Endothelial cell (in vitro differentiated cells): ENCODE measurements at regions not wholly inside any gene's neighbourhood (a gene's known extent, or its start where the extent isn't known, plus 50 kb on each side); places are given as distances from the start of the nearest gene placed in this dataset.

Experiments used
- DNase-seq: peaks from one replicate; pipeline ENCODE4 v3.0.0; 2021; ENCODE audit warnings: low spot score
- H3K27ac Mint-ChIP-seq: one replicate; pipeline ENCODE4 v1.8.0; 2021; ENCODE audit warnings: mixed read lengths, inconsistent platforms; ENCODE audit not compliant: unreplicated experiment
- H3K27me3 Mint-ChIP-seq: one replicate; pipeline ENCODE4 v1.8.0; 2021; ENCODE audit warnings: mild to moderate bottlenecking, moderate library complexity, mixed read lengths, inconsistent platforms; ENCODE audit not compliant: unreplicated experiment
- H3K36me3 Mint-ChIP-seq: one replicate; pipeline ENCODE4 v1.8.0; 2021; ENCODE audit warnings: mild to moderate bottlenecking, low read depth, mixed read lengths, inconsistent platforms; ENCODE audit not compliant: unreplicated experiment
- H3K4me1 Mint-ChIP-seq: one replicate; pipeline ENCODE4 v1.8.0; 2021; ENCODE audit warnings: mild to moderate bottlenecking, mixed read lengths, inconsistent platforms; ENCODE audit not compliant: unreplicated experiment
- H3K4me3 Mint-ChIP-seq: one replicate; pipeline ENCODE4 v1.8.0; 2021; ENCODE audit warnings: mild to moderate bottlenecking, mixed read lengths, inconsistent platforms; ENCODE audit not compliant: unreplicated experiment
- H3K9me3 Mint-ChIP-seq: one replicate; pipeline ENCODE4 v1.8.0; 2021; ENCODE audit warnings: mixed read lengths, inconsistent platforms; ENCODE audit not compliant: unreplicated experiment
- TF ChIP-seq, protein P1 (sequence below): fragments of 200-600 bp; sonication (generic); IDR thresholded peaks from one replicate; pipeline ENCODE4 v1.5.0; 2021; ENCODE audit warnings: antibody characterized with exemption; ENCODE audit not compliant: unreplicated experiment

DNA sequence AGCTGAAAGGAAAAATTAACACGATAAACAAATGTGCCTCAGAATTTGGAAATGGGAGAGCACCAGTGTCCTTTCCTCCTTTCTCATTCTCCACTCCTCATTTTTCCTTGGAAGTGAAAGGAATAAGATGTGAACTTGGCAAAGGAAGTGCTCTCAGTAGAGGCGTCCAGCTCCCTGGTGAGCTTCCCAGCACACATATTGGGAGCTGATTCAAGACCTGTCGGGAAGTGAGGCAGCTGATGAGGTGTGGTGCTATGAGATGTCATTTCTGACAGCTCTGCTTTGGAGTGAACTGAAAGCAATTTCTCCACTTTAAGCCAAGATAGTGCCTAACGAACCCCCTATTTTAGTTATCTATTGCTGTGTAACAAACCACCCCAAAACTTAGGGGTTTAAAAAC is 238.5 kb upstream of the IRX3 start:
- Mint-ChIP-seq H3K4me1 (peaks cover 22% of the 10 kb centered on the region), H3K27ac (no peak overlapping the region), H3K27me3 (no peaks in the 10 kb centered on the region), H3K4me3 (no peak overlapping the region), H3K9me3 (no peaks in the 10 kb centered on the region), H3K36me3 (no peaks in the 10 kb centered on the region)
- DNase-seq, result no peak
- TF ChIP-seq, protein P1, sequence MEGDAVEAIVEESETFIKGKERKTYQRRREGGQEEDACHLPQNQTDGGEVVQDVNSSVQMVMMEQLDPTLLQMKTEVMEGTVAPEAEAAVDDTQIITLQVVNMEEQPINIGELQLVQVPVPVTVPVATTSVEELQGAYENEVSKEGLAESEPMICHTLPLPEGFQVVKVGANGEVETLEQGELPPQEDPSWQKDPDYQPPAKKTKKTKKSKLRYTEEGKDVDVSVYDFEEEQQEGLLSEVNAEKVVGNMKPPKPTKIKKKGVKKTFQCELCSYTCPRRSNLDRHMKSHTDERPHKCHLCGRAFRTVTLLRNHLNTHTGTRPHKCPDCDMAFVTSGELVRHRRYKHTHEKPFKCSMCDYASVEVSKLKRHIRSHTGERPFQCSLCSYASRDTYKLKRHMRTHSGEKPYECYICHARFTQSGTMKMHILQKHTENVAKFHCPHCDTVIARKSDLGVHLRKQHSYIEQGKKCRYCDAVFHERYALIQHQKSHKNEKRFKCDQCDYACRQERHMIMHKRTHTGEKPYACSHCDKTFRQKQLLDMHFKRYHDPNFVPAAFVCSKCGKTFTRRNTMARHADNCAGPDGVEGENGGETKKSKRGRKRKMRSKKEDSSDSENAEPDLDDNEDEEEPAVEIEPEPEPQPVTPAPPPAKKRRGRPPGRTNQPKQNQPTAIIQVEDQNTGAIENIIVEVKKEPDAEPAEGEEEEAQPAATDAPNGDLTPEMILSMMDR, result no peak

DNA sequence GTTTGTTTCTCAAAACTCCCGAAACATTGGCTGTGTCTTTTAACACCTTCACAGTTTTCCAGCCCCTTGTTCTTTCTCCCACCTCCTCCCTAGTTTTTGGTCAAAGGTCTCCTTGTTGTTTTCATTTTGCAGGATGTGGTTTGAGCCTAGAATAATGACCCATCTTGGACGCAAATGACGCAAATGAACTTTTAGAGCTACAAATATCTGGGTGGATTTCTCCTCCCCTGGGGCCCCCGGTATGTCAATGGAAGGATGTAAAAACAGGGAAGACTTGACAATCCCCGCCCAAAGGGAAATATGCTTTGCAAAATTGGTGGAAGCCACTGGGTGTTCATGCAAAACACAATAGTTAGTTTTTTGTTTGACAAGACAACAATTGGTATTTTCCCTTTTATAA is 236.0 kb upstream of the IRX3 start:
- DNase-seq, result no peak
- no peaks in the 10 kb centered on the region for H3K27me3 Mint-ChIP-seq

GRCh38 chr16:54521327-54521726 is 234.7 kb upstream of the IRX3 start:
- no peaks in the 10 kb centered on the region for H3K36me3 Mint-ChIP-seq
- no peak for DNase-seq
- peaks cover 22% of the 10 kb centered on the region for H3K4me1 Mint-ChIP-seq
- H3K4me3 Mint-ChIP-seq, result no peak overlapping the region
- H3K27me3 Mint-ChIP-seq, result no peaks in the 10 kb centered on the region
- TF ChIP-seq, protein P1, result no peak
- no peak overlapping the region for H3K27ac Mint-ChIP-seq
- no peaks in the 10 kb centered on the region for H3K9me3 Mint-ChIP-seq

More for the DNA sequence above, 236.0 kb upstream of the IRX3 start:
- TF ChIP-seq, protein P1, result no peak
- H3K36me3 Mint-ChIP-seq, result no peaks in the 10 kb centered on the region
- H3K4me1 Mint-ChIP-seq, result peaks cover 22% of the 10 kb centered on the region
- no peaks in the 10 kb centered on the region for H3K9me3 Mint-ChIP-seq
- H3K27ac Mint-ChIP-seq, result no peak overlapping the region
- no peak overlapping the region for H3K4me3 Mint-ChIP-seq

- Mint-ChIP-seq H3K9me3 (no peaks in the 10 kb centered on the region), H3K4me1 (peaks cover 22% of the 10 kb centered on the region), H3K4me3 (no peak overlapping the region), H3K27ac (no peak overlapping the region), H3K27me3 (peaks cover 2% of the 10 kb centered on the region), H3K36me3 (no peaks in the 10 kb centered on the region)
- no peak for DNase-seq
- TF ChIP-seq, protein P1, result no peak
Observed at GRCh38 chr16:54519161-54519695, 232.6 kb upstream of the IRX3 start.

DNA sequence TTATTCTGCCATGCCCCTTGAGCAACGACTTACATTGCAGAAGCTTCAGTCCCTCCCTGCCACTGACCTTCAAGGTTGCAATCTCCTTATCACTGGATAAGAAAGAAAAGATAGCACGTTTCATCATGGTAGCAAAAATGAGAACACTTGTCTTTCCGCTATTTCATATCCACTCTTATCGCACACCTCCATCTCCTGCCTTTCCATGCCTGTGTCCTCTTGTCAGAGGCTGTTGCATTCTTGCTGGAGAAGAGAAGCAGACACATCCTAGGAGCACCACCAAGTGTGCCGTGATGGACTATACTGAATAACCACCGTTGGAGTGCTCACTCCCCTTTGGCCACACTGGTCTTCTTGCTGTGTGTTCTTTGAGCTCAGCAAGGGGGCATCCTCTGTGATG is 230.6 kb upstream of the IRX3 start:
- H3K4me1 Mint-ChIP-seq, result peaks cover 12% of the 10 kb centered on the region
- DNase-seq, result no peak
- H3K27ac Mint-ChIP-seq, result no peak overlapping the region
- no peaks in the 10 kb centered on the region for H3K9me3 Mint-ChIP-seq
- TF ChIP-seq, protein P1, result no peak
- H3K27me3 Mint-ChIP-seq, result peaks cover 2% of the 10 kb centered on the region
- H3K4me3 Mint-ChIP-seq, result no peak overlapping the region
- H3K36me3 Mint-ChIP-seq, result no peaks in the 10 kb centered on the region
